ENCODE measurements at regions not wholly inside any gene's neighbourhood (a gene's known extent, or its start where the extent isn't known, plus 50 kb on each side); places are given as distances from the start of the nearest gene placed in this dataset.

- no peak overlapping the region for H3K4me2 ChIP-seq (replicated peaks; ENCODE audit: extremely low read depth, low read length, poor library complexity, severe bottlenecking)
- H4K20me1 ChIP-seq (ENCODE audit: insufficient read depth, low read length), result no peaks in the 10 kb centered on the region
- no peaks in the 10 kb centered on the region for H3K27me3 ChIP-seq (ENCODE audit: control insufficient read depth in 2 of 2, insufficient read depth in 2 of 2, low read length in 2 of 2)
- H3K9ac ChIP-seq (ENCODE audit: insufficient read depth, low read length, poor library complexity, severe bottlenecking), result no peak overlapping the region
- no peak overlapping the region for H3K27ac ChIP-seq (ENCODE audit: low read depth in 1 of 2, low read length in 2 of 2)
- no peaks in the 10 kb centered on the region for H3K9me3 Mint-ChIP-seq
- no peaks in the 10 kb centered on the region for H3K36me3 Mint-ChIP-seq
- no peak overlapping the region for H3K27ac Mint-ChIP-seq
- peaks cover 0 to 1% (median 0%) of the 10 kb centered on the region in 3 donors for H3K27me3 Mint-ChIP-seq (ENCODE audit: low read depth in 3 of 3)
- no peaks in the 10 kb centered on the region for H3K9me3 ChIP-seq (replicated peaks in 1 of 2; ENCODE audit: control insufficient read depth in 1 of 2, insufficient read depth in 1 of 2, low read length in 2 of 2)
- H3K4me3 ChIP-seq (replicated peaks in 1 of 3; ENCODE audit: low read depth in 2 of 3, low read length in 3 of 3), result no peak overlapping the region
- no peak overlapping the region for H3K4me3 Mint-ChIP-seq
- WGBS (ENCODE audit: insufficient coverage), result no CpG with 5 or more reads among the region's 1 CpG
- no peaks in the 10 kb centered on the region for H3K79me2 ChIP-seq (ENCODE audit: insufficient read depth, low read length)
- peaks cover 3% of the 10 kb centered on the region for H3K4me1 Mint-ChIP-seq
- intact Hi-C loops (cut with micrococcal nuclease), result no loop called here
- no peaks in the 10 kb centered on the region for H3K36me3 ChIP-seq (replicated peaks in 1 of 2; ENCODE audit: control insufficient read depth in 1 of 2, insufficient read depth in 2 of 2, low read length in 2 of 2)
- H3K4me1 ChIP-seq (ENCODE audit: control insufficient read depth in 1 of 2, insufficient read depth in 2 of 2, low read length in 2 of 2), result peaks cover 0 to 3% of the 10 kb centered on the region in 2 donors
- H2AFZ ChIP-seq (ENCODE audit: insufficient read depth, low read depth, low read length, poor library complexity, severe bottlenecking), result no peak overlapping the region
- no peak for TF ChIP-seq CTCF (IDR thresholded peaks at IDR 0.05)
- no peak for DNase-seq
These were observed 112.7 kb upstream of the RBMS1 start for GRCh38 chr2:160606341-160606740.

DNA sequence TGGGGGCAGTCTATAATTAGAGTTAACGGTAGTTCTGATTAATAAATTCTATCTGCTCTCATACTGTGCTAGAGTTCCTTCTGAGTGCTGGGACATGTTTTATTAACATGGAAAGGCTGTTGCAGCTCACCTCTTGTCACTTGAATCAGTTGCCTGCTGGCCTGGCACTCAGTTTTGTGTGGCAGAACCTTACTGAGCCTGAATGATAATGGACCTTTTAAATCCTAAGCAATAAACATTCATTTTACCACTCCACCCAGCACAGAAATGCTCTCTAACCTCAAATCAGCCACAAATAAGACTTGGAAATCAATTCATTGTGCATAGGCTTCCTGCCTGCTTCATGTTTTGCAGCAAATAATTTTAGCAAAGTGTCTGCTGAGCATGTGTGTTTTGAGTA, 115.0 kb upstream of the RBMS1 start:
- peaks cover 6% of the 10 kb centered on the region for H3K4me1 Mint-ChIP-seq
- H3K36me3 Mint-ChIP-seq, result no peaks in the 10 kb centered on the region
- Histone ChIP-seq H3K27ac (ENCODE audit: low read depth in 1 of 2, low read length in 2 of 2) (no peak overlapping the region), H3K4me1 (ENCODE audit: control insufficient read depth in 1 of 2, insufficient read depth in 2 of 2, low read length in 2 of 2) (peaks cover 0 to 3% of the 10 kb centered on the region in 2 donors), H3K27me3 (ENCODE audit: control insufficient read depth in 2 of 2, insufficient read depth in 2 of 2, low read length in 2 of 2) (no peaks in the 10 kb centered on the region), H3K4me3 (replicated peaks in 1 of 3; ENCODE audit: low read depth in 2 of 3, low read length in 3 of 3) (no peak overlapping the region), H3K4me2 (replicated peaks; ENCODE audit: extremely low read depth, low read length, poor library complexity, severe bottlenecking) (no peak overlapping the region), H4K20me1 (ENCODE audit: insufficient read depth, low read length) (no peaks in the 10 kb centered on the region), H3K79me2 (ENCODE audit: insufficient read depth, low read length) (no peaks in the 10 kb centered on the region), H2AFZ (ENCODE audit: insufficient read depth, low read depth, low read length, poor library complexity, severe bottlenecking) (no peak overlapping the region), H3K36me3 (replicated peaks in 1 of 2; ENCODE audit: control insufficient read depth in 1 of 2, insufficient read depth in 2 of 2, low read length in 2 of 2) (no peaks in the 10 kb centered on the region), H3K9me3 (replicated peaks in 1 of 2; ENCODE audit: control insufficient read depth in 1 of 2, insufficient read depth in 1 of 2, low read length in 2 of 2) (no peaks in the 10 kb centered on the region), H3K9ac (ENCODE audit: insufficient read depth, low read length, poor library complexity, severe bottlenecking) (no peak overlapping the region)
- H3K4me3 Mint-ChIP-seq, result no peak overlapping the region
- H3K27ac Mint-ChIP-seq, result no peak overlapping the region
- intact Hi-C loops (cut with micrococcal nuclease), result no loop called here
- no CpG with 5 or more reads among the region's 1 CpG for WGBS (ENCODE audit: insufficient coverage)
- H3K27me3 Mint-ChIP-seq (ENCODE audit: low read depth in 3 of 3), result peaks cover 0 to 1% (median 0%) of the 10 kb centered on the region in 3 donors
- DNase-seq, result no peak
- no peak for TF ChIP-seq CTCF (IDR thresholded peaks at IDR 0.05)
- H3K9me3 Mint-ChIP-seq, result no peaks in the 10 kb centered on the region

Data from CD14-positive monocyte (primary cell).